ENCODE measurements at regions not wholly inside any gene's neighbourhood (a gene's known extent, or its start where the extent isn't known, plus 50 kb on each side); places are given as distances from the start of the nearest gene placed in this dataset.

DNA sequence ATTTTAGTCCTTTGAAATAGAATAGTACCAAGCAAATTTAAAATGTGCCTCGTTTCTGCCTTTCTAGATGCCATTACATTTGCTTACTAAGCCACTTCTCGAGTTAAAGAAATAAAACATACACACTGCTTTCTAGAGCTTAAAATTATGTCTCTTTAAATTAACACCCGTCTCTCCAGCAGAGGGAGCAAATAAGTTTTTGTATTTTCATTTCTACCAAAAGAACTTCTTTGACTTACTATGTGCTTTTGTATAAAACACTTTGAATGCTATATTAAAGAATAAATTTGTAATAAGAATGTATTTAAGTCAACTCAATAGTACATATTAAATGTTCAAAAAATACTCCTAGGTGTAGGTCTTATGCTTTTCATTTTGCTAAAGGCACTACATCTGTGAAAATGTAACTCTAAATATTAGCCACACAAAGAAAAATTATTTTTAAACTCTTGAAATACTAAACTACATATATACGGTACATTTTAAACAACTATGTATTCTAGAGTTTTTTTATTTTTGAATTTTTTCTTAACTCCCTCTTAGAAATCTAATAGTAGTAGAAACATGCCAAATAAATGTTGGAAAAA is 269.3 kb upstream of the MIR17HG start:
- DNase-seq (ENCODE audit: low spot score) = no peak

DNA sequence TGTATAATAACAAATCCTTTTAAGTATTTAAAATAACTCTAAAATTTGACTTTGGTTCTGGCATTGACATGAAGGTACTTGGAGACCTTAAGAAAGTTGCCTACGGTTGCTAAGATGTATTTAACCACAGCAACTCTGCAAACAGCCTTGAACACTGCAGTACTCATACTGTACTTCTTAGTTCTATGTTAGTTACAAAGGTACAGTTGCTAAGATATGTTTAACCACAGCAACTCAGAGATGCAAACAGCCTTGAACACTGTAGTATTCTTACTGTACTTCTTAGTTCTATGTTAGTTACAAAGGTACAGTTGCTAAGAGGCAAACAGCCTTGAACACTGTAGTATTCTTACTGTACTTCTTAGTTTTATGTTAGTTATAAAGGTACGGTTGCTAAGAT is 268.3 kb upstream of the MIR17HG start:
- DNase-seq (ENCODE audit: low spot score) = no peak

DNA sequence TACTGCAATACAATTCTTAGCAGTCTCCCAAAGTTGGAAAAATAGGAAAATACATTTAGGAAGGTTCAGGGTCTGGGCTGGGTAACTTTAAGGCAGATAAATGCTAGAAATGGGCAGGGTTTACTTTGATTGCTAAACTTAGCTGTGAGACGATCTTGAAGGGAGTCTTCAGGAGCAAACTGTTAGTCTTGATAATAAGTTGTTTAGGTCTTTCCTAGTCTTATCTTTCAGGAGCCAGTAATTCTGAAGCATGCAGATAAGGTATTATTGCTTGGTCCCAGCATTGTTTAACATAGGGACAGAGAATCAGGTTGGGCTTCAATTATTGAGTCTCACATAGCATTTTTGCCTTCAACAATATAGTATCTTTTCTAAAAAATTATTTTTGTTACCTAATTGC is 262.4 kb upstream of the MIR17HG start:
- DNase-seq (ENCODE audit: low spot score) = no peak

DNA sequence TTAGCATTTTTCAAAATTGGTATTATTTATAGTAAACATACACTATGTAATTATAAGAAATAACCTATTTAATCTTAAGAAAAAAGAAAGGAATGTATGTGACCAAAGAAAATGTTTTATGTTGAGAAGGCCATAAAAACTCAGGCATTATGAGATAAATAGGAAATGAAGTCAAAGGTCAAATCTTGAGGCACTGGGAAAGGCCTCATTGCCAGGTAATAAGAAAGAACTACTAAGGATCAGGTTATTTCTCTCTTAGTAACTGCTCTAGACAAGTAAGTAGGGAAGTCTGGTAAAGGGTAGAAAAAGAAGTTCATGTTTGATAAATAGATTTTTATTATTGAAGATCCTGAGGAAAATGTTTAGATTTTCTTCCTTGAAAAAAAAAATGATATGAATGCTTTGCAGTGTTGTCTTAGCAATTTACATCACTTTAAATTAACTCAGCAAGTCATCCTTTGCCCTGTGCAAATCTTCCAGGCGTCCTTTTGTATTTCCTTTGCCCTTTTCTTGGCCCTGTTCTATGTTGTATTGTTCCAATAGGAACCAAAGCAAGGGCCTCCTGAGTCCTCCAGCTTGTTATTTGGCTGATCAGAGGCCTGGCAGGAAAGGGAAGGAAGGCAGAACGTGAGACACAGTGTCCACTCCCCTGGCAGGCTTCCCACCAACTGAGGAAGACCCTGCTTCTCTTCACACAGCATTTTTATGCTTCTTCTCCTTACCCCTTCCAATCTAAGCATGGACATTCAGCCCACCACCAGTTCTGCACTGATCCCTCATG is 260.4 kb upstream of the MIR17HG start:
- DNase-seq (ENCODE audit: low spot score) = no peak

DNA sequence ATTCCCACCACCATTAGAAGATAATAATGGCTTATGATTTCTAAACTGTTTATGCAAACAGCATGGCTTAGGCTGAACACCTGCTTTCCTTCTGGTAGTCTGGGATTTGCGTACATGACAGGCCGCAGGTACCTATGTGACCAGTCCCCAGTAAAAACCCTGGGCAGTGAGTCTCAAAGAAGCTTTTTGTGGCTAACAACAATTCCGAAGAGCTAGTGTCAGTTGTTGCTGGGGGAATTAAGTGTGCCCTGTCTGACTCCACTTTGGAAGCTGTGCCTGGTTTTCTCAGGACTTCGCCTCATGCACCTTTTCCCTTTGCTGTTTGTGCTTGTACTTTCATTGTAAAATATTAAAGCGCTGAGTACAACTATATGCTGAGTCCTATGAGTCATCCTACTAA is 250.2 kb upstream of the MIR17HG start:
- no peak for DNase-seq (ENCODE audit: low spot score)

DNA sequence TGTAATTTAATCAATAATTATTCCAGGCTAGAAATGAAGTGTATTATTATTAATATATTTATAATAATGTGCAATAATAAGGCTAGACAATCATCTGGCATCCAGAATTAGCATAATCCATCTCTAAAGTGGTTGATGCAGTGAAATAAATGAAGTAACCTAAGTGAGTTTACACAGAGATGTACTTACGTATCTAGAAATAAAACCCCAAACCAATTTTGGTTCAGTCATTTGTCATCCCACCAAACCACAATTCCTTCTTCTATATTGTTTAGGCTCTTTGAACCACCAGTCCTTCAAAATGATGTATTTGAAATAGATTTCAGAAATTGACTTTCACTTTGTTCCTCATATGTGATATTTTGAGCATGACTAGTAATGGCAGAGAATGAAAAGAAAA is 247.6 kb upstream of the MIR17HG start:
- DNase-seq (ENCODE audit: low spot score) = no peak

DNA sequence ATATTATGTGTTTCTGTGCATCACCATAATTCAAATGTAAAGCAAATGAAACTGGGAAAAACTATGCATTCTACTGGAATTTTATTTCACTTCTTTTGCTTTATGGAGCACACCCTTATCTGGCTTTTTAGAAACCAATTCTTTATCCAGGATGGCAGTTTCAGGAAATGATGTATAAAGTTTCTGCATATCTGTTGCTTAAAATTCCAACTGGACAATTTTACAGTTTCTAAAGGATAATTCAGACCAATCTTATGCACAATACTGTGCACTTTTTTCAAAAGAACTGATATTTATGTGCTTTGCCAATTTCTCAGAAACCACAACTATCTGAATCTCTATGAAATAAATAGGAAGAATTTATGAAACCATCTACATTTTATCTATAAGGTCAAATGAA is 246.5 kb upstream of the MIR17HG start:
- no peak for DNase-seq (ENCODE audit: low spot score)

DNA sequence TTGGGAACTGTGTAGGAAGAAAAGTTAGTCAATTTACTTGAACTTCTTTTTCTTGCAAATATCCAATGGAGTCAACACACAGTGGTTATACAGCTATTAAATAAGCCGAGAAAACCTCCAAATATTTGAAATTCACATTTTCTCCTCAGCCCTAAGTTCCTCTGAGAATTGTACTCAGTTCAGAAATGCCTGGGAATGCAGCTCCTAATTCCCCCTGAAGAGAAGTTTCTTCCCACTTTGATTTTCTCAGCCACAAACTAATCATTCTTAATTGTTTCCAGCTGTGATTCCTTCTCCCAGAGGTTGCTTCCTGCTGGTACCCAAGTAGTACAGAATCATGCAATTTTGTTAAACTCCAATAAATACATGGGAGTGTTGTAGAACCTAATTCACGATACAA is 246.1 kb upstream of the MIR17HG start:
- no peak for DNase-seq (ENCODE audit: low spot score)

DNA sequence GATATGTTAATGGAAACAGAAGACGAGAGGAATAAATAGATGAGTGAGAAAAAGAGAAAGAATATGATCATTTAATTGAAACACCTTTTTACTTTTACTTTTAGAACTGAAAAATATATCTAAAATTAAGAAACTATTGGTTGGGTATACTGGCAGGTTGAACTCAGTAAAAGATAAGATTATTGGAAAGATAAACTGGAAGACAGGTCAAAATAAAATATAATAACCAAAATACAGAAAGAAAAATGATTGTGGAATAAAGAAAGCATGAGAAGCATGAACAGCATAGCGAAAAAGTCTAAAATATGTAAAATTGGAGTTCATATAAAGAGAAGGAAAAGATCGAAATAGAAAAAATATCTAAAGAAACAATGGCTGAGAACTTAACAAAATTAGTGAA is 242.2 kb upstream of the MIR17HG start:
- no peak for DNase-seq (ENCODE audit: low spot score)

DNA sequence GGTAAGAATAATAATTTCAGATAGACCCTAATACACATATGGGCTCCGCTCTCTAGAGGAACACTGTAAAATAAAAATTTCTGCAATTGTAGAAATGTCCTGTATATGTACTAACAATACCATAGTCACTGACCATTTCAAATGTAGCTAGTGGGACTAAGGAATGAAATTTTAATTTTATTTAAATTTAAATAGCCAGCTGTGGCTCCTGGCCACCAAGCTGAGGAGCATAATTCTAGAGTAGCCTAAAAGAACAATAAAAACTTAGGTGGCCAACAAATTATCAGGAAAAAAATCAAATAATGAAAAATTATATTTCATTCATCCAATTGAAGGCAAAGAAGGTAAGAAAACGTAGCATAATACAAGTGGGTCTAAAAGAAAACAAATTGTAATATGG is 240.9 kb upstream of the MIR17HG start:
- DNase-seq (ENCODE audit: low spot score) = no peak

DNA sequence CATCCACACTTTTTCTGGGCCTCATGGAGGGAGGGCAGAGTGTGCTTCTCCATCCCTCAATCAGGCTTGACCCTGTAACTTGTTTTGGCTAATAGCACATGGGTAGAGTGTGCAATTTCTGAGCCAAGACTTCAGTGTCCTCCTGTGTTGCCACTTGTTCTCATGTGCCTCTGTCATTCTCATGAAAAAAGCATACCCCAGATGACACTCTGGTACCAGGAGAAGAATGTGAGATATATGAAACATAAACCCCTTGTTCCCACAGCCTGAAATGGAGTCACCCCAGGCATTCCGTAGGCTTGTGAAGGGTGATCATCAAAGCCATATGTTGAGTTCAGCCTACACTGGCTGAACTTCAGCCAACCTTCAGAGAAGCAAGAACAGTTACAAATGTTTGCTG is 239.2 kb upstream of the MIR17HG start:
- no peak for DNase-seq (ENCODE audit: low spot score)

DNA sequence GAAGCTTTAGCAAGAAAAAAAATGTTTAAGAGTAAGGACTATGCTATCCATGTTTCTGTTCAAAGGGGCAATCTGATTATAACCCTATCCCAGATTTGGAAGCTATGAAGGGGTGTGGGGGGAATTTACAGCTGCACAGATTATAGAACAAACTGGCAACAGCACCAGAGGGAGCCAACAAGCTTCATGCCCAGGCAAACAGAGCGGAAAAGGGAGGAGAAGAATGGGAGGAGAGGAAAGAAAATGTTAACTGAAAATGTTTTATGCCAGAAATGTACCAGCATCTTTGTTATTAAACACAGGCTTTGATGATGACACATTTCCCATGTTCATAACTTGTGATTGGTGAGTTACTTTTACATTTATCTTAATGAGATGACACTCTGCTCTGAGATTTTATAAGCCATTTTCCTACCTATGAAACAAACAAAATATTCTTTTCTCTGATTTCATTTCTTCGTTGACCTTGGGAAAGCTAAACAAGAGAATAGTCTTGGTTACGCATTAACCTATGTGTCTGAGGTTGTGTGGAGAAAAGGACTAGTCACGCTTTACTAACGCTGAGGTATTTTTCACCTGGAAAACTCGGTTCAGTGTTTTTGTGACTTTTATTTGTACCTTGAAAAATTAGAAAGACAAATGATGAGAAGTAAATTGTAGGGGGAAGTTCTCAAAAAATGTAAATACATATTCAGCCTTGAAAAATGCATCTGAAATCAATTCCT is 235.8 kb upstream of the MIR17HG start:
- no peak for DNase-seq (ENCODE audit: low spot score)

DNA sequence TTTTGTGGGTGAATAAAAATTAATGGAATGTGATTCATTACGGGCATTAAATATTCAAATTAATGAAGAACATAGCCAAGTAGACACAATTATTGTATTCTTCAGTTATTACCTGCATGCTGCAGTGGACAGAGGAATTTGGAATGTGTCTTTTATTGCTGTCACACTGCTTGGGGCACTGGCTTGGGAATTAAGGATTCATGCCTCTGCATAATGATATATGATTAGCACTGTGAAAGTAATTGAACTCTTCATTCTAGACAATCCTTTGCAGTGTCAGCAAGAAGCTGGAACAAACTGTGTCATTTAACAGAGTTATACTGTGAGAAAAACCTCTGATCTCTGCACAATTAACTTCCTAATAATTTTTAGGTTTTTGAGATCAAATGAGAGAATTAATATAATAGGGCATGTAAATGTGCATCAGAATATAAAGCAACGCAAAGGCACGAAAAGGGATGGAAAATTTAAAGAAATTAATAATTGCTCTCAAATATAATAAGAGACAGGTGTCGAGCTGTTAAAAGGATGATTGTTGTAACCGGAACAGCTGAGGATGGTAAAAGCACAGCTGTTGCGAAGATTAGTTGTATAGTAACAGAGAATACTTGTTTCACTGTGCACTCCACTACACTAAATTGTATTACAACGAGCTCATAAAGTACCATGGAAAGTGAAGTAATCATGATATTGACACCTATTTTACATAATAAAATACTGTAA is 235.1 kb upstream of the MIR17HG start:
- DNase-seq (ENCODE audit: low spot score) = no peak

DNA sequence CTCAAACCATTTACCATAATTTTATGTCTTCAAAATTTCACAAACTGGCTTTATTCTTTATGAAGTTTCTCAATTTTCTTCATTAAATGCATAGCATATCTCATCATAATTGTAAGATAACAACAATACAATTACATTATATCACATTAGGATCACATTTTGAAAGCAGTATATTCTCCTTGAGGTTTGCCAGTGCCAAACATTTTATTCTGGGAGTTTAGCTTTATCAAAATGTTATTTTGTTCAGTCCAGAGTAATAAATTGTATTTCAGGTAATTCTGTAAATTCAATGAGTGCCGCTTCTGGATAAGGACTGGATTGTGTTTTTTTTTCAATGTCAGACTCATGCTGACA is 234.6 kb upstream of the MIR17HG start:
- DNase-seq (ENCODE audit: low spot score) = no peak

DNA sequence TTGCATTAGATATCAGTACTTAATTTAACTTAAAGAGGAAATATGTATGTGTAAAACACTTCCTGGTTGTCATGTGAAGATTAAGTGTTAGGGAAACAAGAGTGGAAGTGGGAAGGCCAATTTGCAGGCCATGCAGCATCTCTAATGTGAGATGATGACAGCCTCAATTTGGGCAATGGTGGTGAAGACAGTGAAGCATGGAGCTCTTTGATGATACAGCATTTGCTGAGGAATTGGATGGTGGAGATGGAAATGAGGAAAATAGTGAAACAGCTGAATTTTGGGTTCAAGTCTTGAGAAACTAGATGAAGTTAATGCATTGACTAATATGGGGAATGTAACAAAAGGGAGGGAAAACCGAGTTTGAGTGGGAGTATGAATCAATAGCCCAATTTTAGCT is 231.7 kb upstream of the MIR17HG start:
- DNase-seq (ENCODE audit: low spot score) = no peak

DNA sequence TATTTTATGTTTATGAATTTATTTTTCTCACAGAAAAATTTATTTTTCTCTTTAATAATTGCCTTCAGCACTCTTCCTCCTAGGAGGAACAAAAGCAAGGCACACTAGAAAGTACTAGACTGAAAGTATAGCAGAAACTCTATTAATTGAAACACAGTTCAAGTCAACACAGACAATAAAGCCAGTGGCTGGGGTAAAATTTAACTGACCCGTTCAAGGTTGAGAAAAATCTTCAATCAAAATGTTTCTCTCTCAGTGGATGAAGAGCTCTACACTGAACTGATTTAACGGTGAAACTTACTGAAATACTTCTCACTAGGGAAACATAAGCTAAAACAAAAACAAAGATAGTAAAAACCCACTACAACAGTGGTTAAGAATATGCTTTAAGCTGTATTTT is 230.1 kb upstream of the MIR17HG start:
- DNase-seq (ENCODE audit: low spot score) = no peak

DNA sequence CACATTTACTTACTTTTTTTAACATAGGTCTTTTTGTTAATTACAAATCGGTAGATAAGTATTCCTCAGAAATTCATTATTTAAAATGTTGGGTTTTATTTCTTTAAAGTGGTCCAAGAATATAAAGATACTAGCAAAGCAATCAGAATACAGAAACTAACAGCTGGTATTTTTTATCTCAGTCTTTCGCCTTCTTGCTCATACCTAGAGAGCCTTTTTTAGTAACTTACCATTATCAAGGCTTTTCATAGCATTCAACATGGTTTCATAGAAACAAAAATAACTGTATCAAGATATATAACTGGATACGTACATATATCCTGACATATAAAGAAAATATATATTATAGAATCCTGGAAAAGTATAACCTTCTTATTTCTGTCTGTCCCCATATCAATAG is 227.8 kb upstream of the MIR17HG start:
- no peak for DNase-seq (ENCODE audit: low spot score)

DNA sequence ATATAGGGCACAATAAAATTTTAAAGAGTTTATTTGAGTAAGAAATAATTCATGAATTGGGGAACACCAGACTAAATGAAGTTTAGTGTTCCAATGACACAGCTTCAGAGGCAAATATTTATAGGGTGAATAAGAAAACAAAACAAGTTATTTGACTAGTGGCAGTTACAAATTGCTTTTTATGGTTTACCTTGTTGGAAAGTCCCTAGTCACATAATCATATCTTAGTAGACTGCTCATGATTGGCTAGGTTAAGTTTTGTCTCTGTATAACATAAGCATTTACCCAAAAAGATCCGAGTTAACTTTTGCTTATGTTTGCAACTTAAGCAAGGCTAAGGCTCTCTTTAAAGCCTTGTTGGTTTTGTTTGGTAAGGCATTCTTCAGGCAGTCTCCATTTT is 224.7 kb upstream of the MIR17HG start:
- no peak for DNase-seq (ENCODE audit: low spot score)

DNA sequence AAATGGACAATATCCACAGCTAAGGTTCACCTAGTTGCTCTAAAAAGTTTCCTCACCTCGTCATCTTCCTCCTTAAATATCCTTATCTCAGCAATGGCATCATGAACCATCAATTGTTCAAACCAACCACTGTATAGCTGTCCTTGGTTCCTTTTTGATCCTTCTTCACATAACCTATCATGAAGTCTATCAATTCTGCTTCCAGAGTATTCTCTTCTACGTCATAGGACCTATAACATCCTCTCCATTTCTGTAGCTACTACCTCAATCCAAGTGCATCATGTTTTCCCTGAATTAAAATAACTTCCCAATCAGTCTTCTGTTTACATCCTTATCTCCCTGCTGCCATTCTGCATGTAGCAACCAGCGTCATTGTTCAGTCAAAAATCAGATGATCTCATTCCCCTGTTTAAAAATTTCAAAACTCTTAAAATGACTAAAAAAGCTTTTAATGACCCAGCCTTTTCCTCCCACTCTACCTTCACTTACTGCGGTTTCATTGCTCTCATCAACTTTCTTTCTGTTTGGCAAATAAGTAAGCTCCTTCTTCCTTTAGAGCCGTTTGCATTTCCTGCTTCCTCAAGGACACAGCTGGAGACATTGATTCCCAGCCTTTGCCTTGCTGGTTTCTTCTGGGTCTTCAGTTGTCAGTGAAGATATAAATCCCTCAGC is 223.9 kb upstream of the MIR17HG start:
- no peak for DNase-seq (ENCODE audit: low spot score)

DNA sequence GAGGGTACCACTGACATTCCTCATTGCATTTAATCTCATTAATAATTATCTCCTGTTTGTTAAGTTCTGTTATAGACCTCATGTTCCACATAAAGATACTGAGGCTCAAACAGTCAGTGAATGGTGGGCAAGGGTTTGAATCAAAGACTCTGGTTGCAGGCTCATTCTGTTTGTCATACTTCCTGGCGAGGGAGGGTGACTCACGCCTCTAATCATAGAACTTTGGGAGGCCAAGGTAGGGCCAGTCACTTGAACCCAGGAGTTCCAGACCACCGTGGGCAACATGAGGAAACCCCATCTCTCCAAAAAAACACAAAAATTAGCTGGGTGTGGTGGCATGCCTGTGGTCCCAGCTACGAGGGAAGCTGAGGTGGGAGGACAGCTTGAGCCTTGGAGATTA is 220.7 kb upstream of the MIR17HG start:
- no peak for DNase-seq (ENCODE audit: low spot score)

DNA sequence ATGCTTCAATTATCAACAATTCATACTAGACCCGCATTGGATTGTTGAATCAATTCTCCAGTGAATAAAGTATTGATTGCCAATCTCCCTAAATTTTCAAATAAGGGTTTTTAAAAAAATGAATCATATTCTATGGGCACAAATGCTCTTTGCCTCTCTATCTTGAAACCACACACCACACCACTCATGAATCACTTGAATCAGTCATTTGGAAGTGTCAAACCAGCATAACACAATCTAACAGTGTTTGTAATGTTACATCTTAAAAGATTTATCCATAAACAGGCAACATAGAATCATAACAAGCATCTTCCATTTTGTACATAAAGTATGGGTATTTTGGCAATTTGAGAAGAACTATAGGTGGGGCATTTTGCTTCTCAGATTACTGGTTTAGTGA is 219.5 kb upstream of the MIR17HG start:
- no peak for DNase-seq (ENCODE audit: low spot score)

DNA sequence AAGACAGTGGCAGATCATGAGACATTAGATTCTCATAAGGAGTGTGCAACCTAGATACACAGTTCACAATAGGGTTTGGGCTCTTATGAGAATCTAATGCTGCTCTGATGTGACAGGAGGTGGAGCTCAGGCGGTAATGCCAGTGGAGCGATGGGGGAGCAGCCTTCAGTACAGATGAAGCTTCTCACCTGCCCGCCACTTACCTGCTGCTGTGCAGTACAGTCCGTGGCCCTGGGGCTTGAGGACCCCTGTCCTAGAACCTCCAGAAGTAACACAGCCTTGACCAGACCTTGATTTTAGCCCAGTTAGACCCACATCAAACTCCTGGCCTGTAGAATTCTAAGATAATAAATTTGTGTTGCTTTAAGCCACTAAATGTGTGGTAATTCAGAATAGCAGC is 215.1 kb upstream of the MIR17HG start:
- DNase-seq (ENCODE audit: low spot score) = no peak

All from mucosa of gallbladder (tissue), 1 donor.